Urothelium cell line (cell line): ENCODE measurements at regions not wholly inside any gene's neighbourhood (a gene's known extent, or its start where the extent isn't known, plus 50 kb on each side); places are given as distances from the start of the nearest gene placed in this dataset.

ENCODE experiments used
- DNase-seq: peaks from one replicate; pipeline ENCODE4 v3.0.0; 2011; ENCODE audit warnings: low spot score, mixed read lengths
- FAIRE-seq: peaks from 2 replicates; lab custom pipeline; 2011; peaks lifted over from hg19 to GRCh38; lab: Jason Lieb, UNC

- DNase-seq (no peak), FAIRE-seq (no peak)
Observed at GRCh38 chr3:78368636-78369345, 1328.9 kb downstream of the ROBO2 start.

- FAIRE-seq (no peak), DNase-seq (no peak)
Observed at GRCh38 chr3:78390221-78390620, 1350.3 kb downstream of the ROBO2 start.

GRCh38 chr3:78398401-78398800 is 1358.5 kb downstream of the ROBO2 start:
- no peak for DNase-seq
- no peak for FAIRE-seq

GRCh38 chr3:78402720-78403119 is 1362.8 kb downstream of the ROBO2 start:
- no peak for DNase-seq
- FAIRE-seq = no peak

- DNase-seq (no peak), FAIRE-seq (no peak)
Observed at GRCh38 chr3:78405745-78406144, 1362.1 kb downstream of the ROBO1 start.

GRCh38 chr3:78406396-78406795 is 1361.4 kb downstream of the ROBO1 start:
- no peak for DNase-seq
- no peak for FAIRE-seq

GRCh38 chr3:78410077-78410476 is 1357.7 kb downstream of the ROBO1 start:
- FAIRE-seq (no peak), DNase-seq (no peak)

- no peak for DNase-seq
- FAIRE-seq = no peak
Observed at GRCh38 chr3:78414261-78414660, 1353.5 kb downstream of the ROBO1 start.

- no peak for FAIRE-seq
Observed at GRCh38 chr3:78420611-78421010, 1347.2 kb downstream of the ROBO1 start.

GRCh38 chr3:78421247-78421966 is 1346.4 kb downstream of the ROBO1 start:
- FAIRE-seq (no peak), DNase-seq (no peak)

More at GRCh38 chr3:78420611-78421010, 1347.2 kb downstream of the ROBO1 start:
- DNase-seq = no peak

- FAIRE-seq = no peak
Observed at GRCh38 chr3:78424656-78425055, 1343.1 kb downstream of the ROBO1 start.

GRCh38 chr3:78426454-78426853 is 1341.3 kb downstream of the ROBO1 start:
- FAIRE-seq (no peak), DNase-seq (no peak)

More at GRCh38 chr3:78424656-78425055, 1343.1 kb downstream of the ROBO1 start:
- no peak for DNase-seq

- DNase-seq (no peak), FAIRE-seq (no peak)
Observed at GRCh38 chr3:78427303-78427702, 1340.5 kb downstream of the ROBO1 start.

- FAIRE-seq (no peak), DNase-seq (no peak)
Observed at GRCh38 chr3:78430741-78431140, 1337.1 kb downstream of the ROBO1 start.

GRCh38 chr3:78434801-78435200 is 1333.0 kb downstream of the ROBO1 start:
- FAIRE-seq = no peak
- no peak for DNase-seq

- DNase-seq (no peak), FAIRE-seq (no peak)
Observed at GRCh38 chr3:78455166-78455565, 1312.6 kb downstream of the ROBO1 start.

- FAIRE-seq (no peak), DNase-seq (no peak)
Observed at GRCh38 chr3:78455712-78456433, 1311.9 kb downstream of the ROBO1 start.

- FAIRE-seq = no peak
- DNase-seq = no peak
Observed at GRCh38 chr3:78459796-78460195, 1308.0 kb downstream of the ROBO1 start.

GRCh38 chr3:78462021-78462420 is 1305.8 kb downstream of the ROBO1 start:
- FAIRE-seq (no peak), DNase-seq (no peak)

GRCh38 chr3:78476076-78476475 is 1291.7 kb downstream of the ROBO1 start:
- DNase-seq (no peak), FAIRE-seq (no peak)

GRCh38 chr3:78481050-78481449 is 1286.7 kb downstream of the ROBO1 start:
- FAIRE-seq = no peak
- DNase-seq = no peak

- FAIRE-seq (no peak), DNase-seq (no peak)
Observed at GRCh38 chr3:78483090-78483489, 1284.7 kb downstream of the ROBO1 start.
